OCI-LY1 (cell line): ENCODE measurements at regions not wholly inside any gene's neighbourhood (a gene's known extent, or its start where the extent isn't known, plus 50 kb on each side); places are given as distances from the start of the nearest gene placed in this dataset.

Experiments
- H2AFZ ChIP-seq: fragments of 200-600 bp; sonication (generic), shearing (Covaris generic); 2 replicates; pipeline ENCODE4 v1.6.0; 2014; ENCODE audit warnings: antibody characterized with exemption, mild to moderate bottlenecking, low read length
- H3F3A ChIP-seq: fragments of 200-600 bp; sonication (generic), shearing (Covaris generic); 2 replicates; pipeline ENCODE4 v1.6.0; 2014; ENCODE audit warnings: mild to moderate bottlenecking, antibody characterized with exemption, low read length, moderate library complexity; ENCODE audit not compliant: insufficient read depth
- H3K27ac ChIP-seq: fragments of 200-600 bp; sonication (generic); 2 replicates; pipeline ENCODE4 v1.5.1; 2014; ENCODE audit warnings: low read length, mixed run types, mild to moderate bottlenecking, low read depth; ENCODE audit not compliant: poor library complexity, severe bottlenecking
- H3K27me3 ChIP-seq: fragments of 200-600 bp; sonication (generic); 2 replicates; pipeline ENCODE4 v1.6.0; 2014; ENCODE audit warnings: antibody characterized with exemption, mild to moderate bottlenecking, low read length, moderate library complexity; ENCODE audit not compliant: insufficient read depth
- H3K36me3 ChIP-seq: fragments of 200-600 bp; sonication (generic); 2 replicates; pipeline ENCODE4 v1.6.1; 2014; ENCODE audit warnings: mild to moderate bottlenecking, antibody characterized with exemption, low read length, moderate library complexity, mixed read lengths; ENCODE audit not compliant: insufficient read depth
- H3K4me1 ChIP-seq: fragments of 200-600 bp; sonication (generic); 2 replicates; pipeline ENCODE4 v1.5.1; 2014; ENCODE audit warnings: mild to moderate bottlenecking, low read length, moderate library complexity; ENCODE audit not compliant: insufficient read depth, severe bottlenecking
- H3K4me2 ChIP-seq: fragments of 200-600 bp; sonication (generic), shearing (Covaris generic); 2 replicates; pipeline ENCODE4 v1.6.1; 2014; ENCODE audit warnings: low read length
- H3K4me3 ChIP-seq: fragments of 200-600 bp; sonication (generic); 2 replicates; pipeline ENCODE4 v1.5.1; 2014; ENCODE audit warnings: low read length, low read depth, mild to moderate bottlenecking, mixed read lengths; ENCODE audit not compliant: poor library complexity, severe bottlenecking
- H3K79me2 ChIP-seq: fragments of 200-600 bp; shearing (Covaris generic); 2 replicates; pipeline ENCODE4 v1.6.1; 2016; ENCODE audit warnings: mixed run types, low read length, mixed read lengths; ENCODE audit not compliant: insufficient read depth
- H3K9ac ChIP-seq: fragments of 200-600 bp; sonication (generic), shearing (Covaris generic); 2 replicates; pipeline ENCODE4 v1.6.1; 2014; ENCODE audit warnings: mild to moderate bottlenecking, low read length, mixed read lengths
- H3K9me2 ChIP-seq: fragments of 200-600 bp; sonication (generic), shearing (Covaris generic); 2 replicates; pipeline ENCODE4 v1.6.1; 2014; ENCODE audit warnings: low read depth, mild to moderate bottlenecking, low read length, mixed read lengths
- H3K9me3 ChIP-seq: fragments of 200-600 bp; shearing (Covaris generic); 2 replicates; pipeline ENCODE4 v1.6.1; 2014; ENCODE audit warnings: low read length, mixed read lengths
- H4K20me1 ChIP-seq: fragments of 200-600 bp; sonication (generic), shearing (Covaris generic); 2 replicates; pipeline ENCODE4 v1.6.0; 2016; ENCODE audit warnings: mild to moderate bottlenecking, low read length; ENCODE audit not compliant: insufficient read depth
- EZH2 ChIP-seq: fragments of 200-600 bp; sonication (generic), shearing (Covaris generic); IDR thresholded peaks from 2 replicates; pipeline ENCODE4 v1.8.0; 2017; ENCODE audit warnings: borderline replicate concordance, mixed run types, mild to moderate bottlenecking, antibody characterized with exemption, low read length, moderate library complexity, mixed read lengths
- TF ChIP-seq, protein P1 (sequence below): fragments of 200-600 bp; sonication (generic), shearing (Covaris generic); IDR thresholded peaks from 2 replicates; pipeline ENCODE4 v1.5.1; 2017; ENCODE audit warnings: mild to moderate bottlenecking, antibody characterized with exemption, low read length, moderate library complexity, mixed read lengths

DNA sequence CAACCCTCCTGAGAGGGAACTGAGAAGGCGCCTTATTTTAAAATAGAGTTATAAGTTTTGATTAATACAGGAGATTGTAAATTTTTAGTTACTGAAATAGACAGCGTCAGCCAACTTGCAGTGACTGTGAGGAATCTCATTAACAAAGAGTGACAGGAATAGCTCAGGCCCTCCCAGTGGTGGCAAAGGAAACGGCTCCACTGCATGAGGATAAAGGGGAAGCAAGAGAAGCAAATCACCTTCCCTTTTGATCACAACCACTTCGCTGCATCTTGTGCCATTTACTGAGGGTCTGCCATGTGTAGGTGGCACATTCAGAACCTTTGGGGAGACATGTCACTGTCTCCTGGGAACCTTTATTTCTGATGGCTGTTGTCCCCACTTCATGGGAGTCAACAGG, 612.4 kb upstream of the RAB6C start:
- H3K36me3 ChIP-seq, result no peaks in the 10 kb centered on the region
- H3F3A ChIP-seq, result no peaks in the 10 kb centered on the region
- H3K4me2 ChIP-seq, result no peak overlapping the region
- no peaks in the 10 kb centered on the region for H3K79me2 ChIP-seq
- H3K4me1 ChIP-seq, result no peaks in the 10 kb centered on the region
- H3K27me3 ChIP-seq, result no peaks in the 10 kb centered on the region
- H3K4me3 ChIP-seq, result no peak overlapping the region
- no peak overlapping the region for H3K27ac ChIP-seq
- H2AFZ ChIP-seq, result no peak overlapping the region
- H3K9me2 ChIP-seq, result no peaks in the 10 kb centered on the region
- H3K9me3 ChIP-seq, result no peaks in the 10 kb centered on the region
- no peak overlapping the region for H3K9ac ChIP-seq
- TF ChIP-seq EZH2, result no peak
- TF ChIP-seq, protein P1, sequence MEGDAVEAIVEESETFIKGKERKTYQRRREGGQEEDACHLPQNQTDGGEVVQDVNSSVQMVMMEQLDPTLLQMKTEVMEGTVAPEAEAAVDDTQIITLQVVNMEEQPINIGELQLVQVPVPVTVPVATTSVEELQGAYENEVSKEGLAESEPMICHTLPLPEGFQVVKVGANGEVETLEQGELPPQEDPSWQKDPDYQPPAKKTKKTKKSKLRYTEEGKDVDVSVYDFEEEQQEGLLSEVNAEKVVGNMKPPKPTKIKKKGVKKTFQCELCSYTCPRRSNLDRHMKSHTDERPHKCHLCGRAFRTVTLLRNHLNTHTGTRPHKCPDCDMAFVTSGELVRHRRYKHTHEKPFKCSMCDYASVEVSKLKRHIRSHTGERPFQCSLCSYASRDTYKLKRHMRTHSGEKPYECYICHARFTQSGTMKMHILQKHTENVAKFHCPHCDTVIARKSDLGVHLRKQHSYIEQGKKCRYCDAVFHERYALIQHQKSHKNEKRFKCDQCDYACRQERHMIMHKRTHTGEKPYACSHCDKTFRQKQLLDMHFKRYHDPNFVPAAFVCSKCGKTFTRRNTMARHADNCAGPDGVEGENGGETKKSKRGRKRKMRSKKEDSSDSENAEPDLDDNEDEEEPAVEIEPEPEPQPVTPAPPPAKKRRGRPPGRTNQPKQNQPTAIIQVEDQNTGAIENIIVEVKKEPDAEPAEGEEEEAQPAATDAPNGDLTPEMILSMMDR, result no peak
- no peaks in the 10 kb centered on the region for H4K20me1 ChIP-seq

DNA sequence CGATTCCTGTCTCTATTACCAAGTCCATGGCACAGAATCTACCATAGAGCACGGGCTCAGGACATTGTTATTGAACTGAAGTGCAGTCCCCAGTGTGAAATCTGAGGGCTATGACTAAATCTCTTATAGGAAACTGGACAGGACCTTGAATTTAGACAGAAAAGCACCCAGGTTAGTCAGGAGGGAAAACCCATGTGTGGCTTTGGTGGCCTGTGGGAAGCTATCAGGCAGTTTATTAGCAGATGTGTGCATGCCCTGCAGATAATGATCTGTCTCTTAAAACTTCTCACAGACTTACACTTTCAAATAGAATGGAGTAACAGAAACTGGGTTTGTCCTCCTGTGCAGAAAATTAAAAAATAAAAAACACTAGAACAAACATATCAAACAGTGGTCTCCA, 610.0 kb upstream of the RAB6C start:
- Histone ChIP-seq H3K36me3 (no peaks in the 10 kb centered on the region), H3K27me3 (no peaks in the 10 kb centered on the region), H3K79me2 (no peaks in the 10 kb centered on the region), H3K27ac (no peak overlapping the region), H3K4me1 (no peaks in the 10 kb centered on the region), H3F3A (no peaks in the 10 kb centered on the region), H2AFZ (no peak overlapping the region), H3K4me3 (no peak overlapping the region), H4K20me1 (no peaks in the 10 kb centered on the region), H3K9me3 (no peaks in the 10 kb centered on the region), H3K4me2 (no peak overlapping the region), H3K9ac (no peak overlapping the region), H3K9me2 (no peaks in the 10 kb centered on the region)
- TF ChIP-seq EZH2, result no peak
- TF ChIP-seq, protein P1, result no peak

DNA sequence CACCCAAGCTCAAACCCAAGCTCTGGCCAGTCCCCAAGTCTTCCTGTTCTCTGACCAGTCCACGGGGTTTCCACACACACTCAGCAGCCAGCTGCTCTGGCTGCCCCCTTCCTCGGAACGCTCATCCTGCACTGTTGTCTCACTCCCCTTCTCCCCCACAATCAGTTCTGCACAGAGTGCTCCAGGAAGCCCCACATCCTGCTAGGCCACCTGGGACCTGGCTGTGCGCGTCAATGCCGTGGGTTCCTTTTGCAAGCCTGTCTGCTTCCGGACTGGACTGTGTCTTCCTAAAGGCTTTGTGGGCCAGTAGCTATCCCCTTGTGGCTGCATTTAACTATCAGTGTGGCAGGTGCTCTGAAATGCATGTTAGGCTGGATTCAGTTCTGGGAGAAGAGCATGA, 605.0 kb upstream of the RAB6C start:
- Histone ChIP-seq H3K36me3 (no peaks in the 10 kb centered on the region), H3F3A (no peaks in the 10 kb centered on the region), H3K9ac (no peak overlapping the region), H3K27me3 (no peaks in the 10 kb centered on the region), H3K79me2 (no peaks in the 10 kb centered on the region), H3K9me2 (no peaks in the 10 kb centered on the region), H3K9me3 (no peaks in the 10 kb centered on the region), H2AFZ (no peak overlapping the region), H3K4me3 (no peak overlapping the region), H3K4me2 (no peak overlapping the region), H3K27ac (no peak overlapping the region), H3K4me1 (no peaks in the 10 kb centered on the region), H4K20me1 (no peaks in the 10 kb centered on the region)
- no peak for TF ChIP-seq EZH2
- TF ChIP-seq, protein P1, result no peak
